Muscle of leg (tissue), 3 donors: ENCODE measurements at regions not wholly inside any gene's neighbourhood (a gene's known extent, or its start where the extent isn't known, plus 50 kb on each side); places are given as distances from the start of the nearest gene placed in this dataset.

Source experiments
- DNase-seq: peaks from one replicate; pipeline ENCODE4 v3.0.0; 2013
- H3K27ac ChIP-seq: one replicate; pipeline ENCODE4 v1.5.1; 2013; ENCODE audit warnings: mild to moderate bottlenecking, low read length, control low read depth
- H3K27me3 ChIP-seq: one replicate; pipeline ENCODE4 v1.6.1; 2013; ENCODE audit warnings: low read length; ENCODE audit not compliant: control insufficient read depth, insufficient read depth
- H3K36me3 ChIP-seq: one replicate; pipeline ENCODE4 v1.6.1; 2013; ENCODE audit warnings: low read length; ENCODE audit not compliant: control insufficient read depth, insufficient read depth
- H3K4me1 ChIP-seq: one replicate; pipeline ENCODE4 v1.6.1; 2013; ENCODE audit warnings: low read length; ENCODE audit not compliant: control insufficient read depth, insufficient read depth
- H3K4me3 ChIP-seq: one replicate; pipeline ENCODE4 v1.5.1; 2013; ENCODE audit warnings: low read length, control low read depth
- H3K9me3 ChIP-seq: replicated peaks from 2 replicates; pipeline ENCODE4 v1.6.1; 2013; ENCODE audit warnings: low read depth, low read length; ENCODE audit not compliant: control insufficient read depth
- WGBS: methylation state at CpG from one replicate; pipeline ENCODE4 v1.1.5; 2013; ENCODE audit warnings: missing lambda C conversion rate; ENCODE audit not compliant: insufficient coverage; 5-methylcytosine and 5-hydroxymethylcytosine counted together

- Histone ChIP-seq H3K4me3 (no peak overlapping the region), H3K36me3 (no peaks in the 10 kb centered on the region), H3K4me1 (peaks cover 19% of the 10 kb centered on the region), H3K27me3 (no peaks in the 10 kb centered on the region), H3K27ac (peak overlapping the region; percentile 17), H3K9me3 (no peaks in the 10 kb centered on the region)
- WGBS = 66% methylated on average over 6 of the region's 6 CpGs
- no peak for DNase-seq
Observed at GRCh38 chr20:50345712-50346373, 155.2 kb downstream of the CEBPB start.

DNA sequence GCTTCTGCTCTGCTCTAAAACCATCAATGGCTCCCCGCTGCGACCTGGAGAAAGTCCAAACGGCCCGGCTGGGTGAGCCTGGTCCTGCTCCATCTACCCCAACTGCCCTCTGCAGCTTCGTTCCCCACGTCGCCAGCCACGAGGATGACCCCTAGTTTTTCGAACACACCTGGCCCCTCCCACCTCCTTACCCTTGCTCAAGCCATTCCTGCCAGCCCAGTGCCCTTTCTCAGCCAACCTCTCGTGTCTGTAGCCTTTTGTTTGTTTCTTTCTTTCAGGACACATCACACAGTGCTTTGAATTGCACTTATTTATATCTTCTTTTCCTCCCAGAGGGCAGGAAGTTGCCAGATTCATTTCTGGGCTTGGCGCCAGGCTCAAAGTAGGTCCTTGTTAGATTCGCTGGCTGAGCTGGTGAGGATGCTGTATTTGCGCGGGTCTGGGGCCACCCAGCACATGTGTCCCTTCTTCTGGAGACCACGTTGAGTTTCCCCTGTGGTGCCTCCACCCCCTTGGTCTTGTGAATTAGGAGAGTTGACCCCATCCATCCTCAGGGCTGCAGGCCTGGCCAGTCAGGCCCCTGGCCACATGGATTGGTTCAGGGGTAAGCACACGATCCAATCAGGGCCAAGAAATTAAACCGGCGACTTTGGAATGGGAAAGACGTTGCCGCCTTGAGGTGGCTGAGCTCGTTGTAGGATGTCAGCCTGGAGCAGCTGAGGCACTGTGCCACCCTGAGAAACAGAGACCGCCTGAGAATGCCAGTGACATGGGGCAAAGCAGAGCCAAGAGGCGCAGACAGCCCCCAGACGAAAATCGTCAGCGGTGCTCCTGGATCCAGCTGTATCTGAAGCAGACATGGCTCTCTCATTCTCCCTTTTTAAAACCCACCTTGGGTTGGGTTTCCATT, 156.0 kb downstream of the CEBPB start:
- peak; percentile 92 for DNase-seq
- Histone ChIP-seq H3K9me3 (no peaks in the 10 kb centered on the region), H3K36me3 (no peaks in the 10 kb centered on the region), H3K27me3 (no peaks in the 10 kb centered on the region), H3K27ac (peak overlapping the region; percentile 17), H3K4me1 (peaks cover 19% of the 10 kb centered on the region), H3K4me3 (no peak overlapping the region)
- 42% methylated on average over 23 of the region's 26 CpGs for WGBS

DNA sequence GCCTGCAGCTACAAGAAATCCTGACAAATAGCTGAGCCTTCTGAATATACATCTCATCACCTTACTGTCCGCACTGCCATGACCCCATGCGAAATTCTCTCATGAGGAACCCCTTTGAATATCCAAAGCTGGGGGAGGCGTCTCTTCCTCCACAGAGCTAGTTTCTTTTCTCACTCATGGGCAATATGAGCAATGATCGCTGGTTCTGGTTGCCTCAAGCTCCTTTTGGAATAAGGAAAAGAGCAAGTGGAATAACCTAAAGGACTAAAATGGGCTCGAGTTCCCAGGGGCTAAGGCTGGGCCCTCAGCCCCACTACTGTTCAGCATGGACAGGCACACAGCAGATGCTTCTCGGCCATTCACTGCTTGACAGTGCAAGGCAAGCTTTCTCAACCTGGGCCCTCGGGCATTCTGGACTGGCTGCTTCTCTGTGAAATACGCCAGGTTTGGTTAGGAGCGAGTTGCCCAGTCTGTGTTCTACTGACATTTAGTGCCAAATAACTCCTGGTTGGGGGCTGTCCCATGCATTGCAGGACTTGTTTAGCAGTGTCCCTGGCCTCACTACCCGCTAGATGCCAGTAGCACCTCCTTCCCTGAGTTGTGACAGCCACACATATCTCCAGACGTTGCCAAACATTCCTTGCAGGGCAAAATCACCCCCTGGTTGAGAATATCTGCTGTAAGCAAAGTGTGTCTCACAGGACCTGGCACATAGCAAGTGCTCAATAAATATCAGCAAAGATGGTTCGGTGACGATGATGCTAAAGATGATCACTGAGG, 156.8 kb downstream of the CEBPB start:
- 76% methylated on average over 12 of the region's 13 CpGs for WGBS
- H3K4me3 ChIP-seq = no peak overlapping the region
- H3K4me1 ChIP-seq = peaks cover 19% of the 10 kb centered on the region
- peak overlapping the region; percentile 69 for H3K27ac ChIP-seq
- H3K36me3 ChIP-seq = no peaks in the 10 kb centered on the region
- DNase-seq = no peak
- no peaks in the 10 kb centered on the region for H3K27me3 ChIP-seq
- no peaks in the 10 kb centered on the region for H3K9me3 ChIP-seq

GRCh38 chr20:50348096-50348495, 157.5 kb downstream of the CEBPB start:
- Histone ChIP-seq H3K9me3 (no peaks in the 10 kb centered on the region), H3K27ac (peak overlapping the region; percentile 10), H3K36me3 (no peaks in the 10 kb centered on the region), H3K27me3 (no peaks in the 10 kb centered on the region), H3K4me1 (peaks cover 19% of the 10 kb centered on the region), H3K4me3 (no peak overlapping the region)
- DNase-seq = peak; percentile 82
- 61% methylated on average over 5 of the region's 6 CpGs for WGBS

DNA sequence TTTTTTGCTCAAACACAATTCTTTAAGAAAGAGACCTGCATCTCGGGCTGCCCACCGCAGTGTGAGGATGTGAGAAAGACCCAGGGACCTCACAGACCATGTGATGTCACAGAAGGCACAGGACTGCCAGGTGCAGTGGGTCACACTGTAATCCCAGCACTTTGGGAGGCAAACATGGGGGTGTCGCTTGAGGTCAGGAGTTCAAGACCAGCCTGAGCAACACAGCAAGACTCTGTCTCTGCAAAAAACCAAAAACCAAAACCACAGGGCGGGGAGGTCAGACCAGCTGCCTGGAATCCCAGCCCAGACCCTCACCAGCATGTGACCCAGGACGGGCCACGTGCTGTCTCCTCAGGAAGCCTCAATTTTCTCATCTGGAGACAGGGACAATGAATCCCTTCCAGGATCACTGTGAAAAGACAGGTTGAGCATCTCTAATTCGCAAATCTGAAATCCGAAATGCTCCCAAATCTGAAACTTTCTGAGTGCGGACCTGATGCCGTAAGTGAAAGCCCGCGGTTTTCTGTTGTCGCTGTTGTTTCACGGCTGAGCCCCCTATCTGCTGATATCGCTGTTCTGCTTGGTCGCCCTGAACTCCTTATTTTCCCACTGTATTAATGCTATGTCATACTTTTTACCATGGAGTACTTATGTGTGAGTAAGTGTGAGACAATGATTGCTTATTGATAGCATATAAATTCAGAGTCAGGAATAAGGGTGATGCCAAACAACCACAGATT, 159.5 kb upstream of the PTPN1 start:
- no peak overlapping the region for H3K27ac ChIP-seq
- DNase-seq = no peak

DNA sequence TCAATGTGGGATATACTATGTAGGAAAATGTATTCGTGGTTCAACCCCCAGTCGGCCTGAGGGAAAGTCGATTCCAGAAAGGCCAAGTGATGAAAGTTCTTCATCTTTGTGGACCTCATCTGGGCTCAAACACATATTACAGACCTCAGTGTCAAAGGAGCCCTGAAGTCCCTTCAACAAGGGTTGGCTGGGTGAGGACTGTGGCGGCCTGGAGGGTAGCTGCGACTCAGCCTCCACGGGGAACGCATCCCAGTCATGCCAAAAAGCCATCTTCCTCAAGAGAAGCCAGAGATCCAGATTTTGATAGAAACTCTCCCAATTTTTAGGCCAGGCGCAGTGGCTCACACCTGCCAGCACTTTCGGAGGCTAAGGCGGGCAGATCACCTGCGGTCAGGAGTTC, 158.6 kb upstream of the PTPN1 start:
- H3K9me3 ChIP-seq = no peaks in the 10 kb centered on the region
- H3K36me3 ChIP-seq = no peaks in the 10 kb centered on the region
- H3K4me3 ChIP-seq = no peak overlapping the region
- no peak overlapping the region for H3K27ac ChIP-seq
- peaks cover 2% of the 10 kb centered on the region for H3K27me3 ChIP-seq
- no peak for DNase-seq
- WGBS = 90% methylated on average over 3 of the region's 11 CpGs
- peaks cover 10% of the 10 kb centered on the region for H3K4me1 ChIP-seq

More for the DNA sequence above, 159.5 kb upstream of the PTPN1 start:
- H3K27me3 ChIP-seq = no peaks in the 10 kb centered on the region
- H3K36me3 ChIP-seq = no peaks in the 10 kb centered on the region
- H3K9me3 ChIP-seq = no peaks in the 10 kb centered on the region
- H3K4me3 ChIP-seq = no peak overlapping the region
- WGBS = 83% methylated on average over 12 of the region's 16 CpGs
- peaks cover 19% of the 10 kb centered on the region for H3K4me1 ChIP-seq

GRCh38 chr20:50353289-50353961, 156.8 kb upstream of the PTPN1 start:
- no peaks in the 10 kb centered on the region for H3K9me3 ChIP-seq
- H3K4me1 ChIP-seq = no peaks in the 10 kb centered on the region
- peaks cover 4% of the 10 kb centered on the region for H3K27me3 ChIP-seq
- H3K4me3 ChIP-seq = no peak overlapping the region
- H3K27ac ChIP-seq = no peak overlapping the region
- H3K36me3 ChIP-seq = no peaks in the 10 kb centered on the region
- DNase-seq = no peak
- 49% methylated on average over 15 of the region's 16 CpGs for WGBS

DNA sequence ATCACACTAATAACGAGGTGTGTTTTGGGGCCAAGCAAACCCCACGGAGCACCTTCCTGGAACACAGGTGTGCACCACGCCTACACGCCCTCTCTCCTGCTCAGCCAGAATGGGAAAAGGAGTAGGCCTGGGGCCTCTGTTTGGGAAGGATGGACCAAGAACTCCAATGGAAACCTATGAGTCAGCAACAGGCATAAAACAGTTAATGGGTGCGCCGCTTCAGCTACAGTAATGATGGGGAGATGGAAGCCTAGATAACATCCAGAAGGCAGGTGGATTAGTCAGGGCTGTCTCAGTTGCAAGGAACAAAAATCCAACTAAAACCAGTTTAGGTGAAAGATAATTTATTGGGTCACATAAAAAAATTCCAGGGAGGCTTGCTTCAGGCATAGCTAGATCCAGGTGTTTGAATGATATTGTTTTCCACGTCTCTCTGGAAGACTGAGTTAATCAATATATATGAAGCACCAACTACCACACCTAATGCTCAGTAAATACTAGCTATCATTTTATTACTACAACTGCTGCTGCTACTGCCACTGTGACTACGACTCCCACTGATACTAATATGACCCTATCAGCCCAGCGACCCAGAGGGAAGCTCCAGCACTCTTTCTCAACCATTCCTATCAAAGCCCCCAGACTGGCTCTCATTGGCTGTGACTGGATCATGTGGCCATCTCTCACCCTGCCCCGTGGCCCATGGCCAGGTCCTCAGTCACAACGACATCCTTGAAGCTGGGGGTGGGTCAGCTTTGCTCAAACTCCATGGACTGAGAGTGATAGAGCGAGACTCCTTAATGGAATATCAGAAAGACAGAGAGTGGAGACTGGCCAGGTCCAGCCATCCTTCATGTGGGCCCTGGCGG, 155.2 kb upstream of the PTPN1 start:
- peaks cover 4% of the 10 kb centered on the region for H3K27me3 ChIP-seq
- no peak overlapping the region for H3K27ac ChIP-seq
- WGBS = 78% methylated on average over 9 of the region's 13 CpGs
- H3K9me3 ChIP-seq = no peaks in the 10 kb centered on the region
- H3K4me3 ChIP-seq = no peak overlapping the region
- DNase-seq = no peak
- no peaks in the 10 kb centered on the region for H3K36me3 ChIP-seq
- no peaks in the 10 kb centered on the region for H3K4me1 ChIP-seq
